ENCODE measurements at regions not wholly inside any gene's neighbourhood (a gene's known extent, or its start where the extent isn't known, plus 50 kb on each side); places are given as distances from the start of the nearest gene placed in this dataset.

DNA sequence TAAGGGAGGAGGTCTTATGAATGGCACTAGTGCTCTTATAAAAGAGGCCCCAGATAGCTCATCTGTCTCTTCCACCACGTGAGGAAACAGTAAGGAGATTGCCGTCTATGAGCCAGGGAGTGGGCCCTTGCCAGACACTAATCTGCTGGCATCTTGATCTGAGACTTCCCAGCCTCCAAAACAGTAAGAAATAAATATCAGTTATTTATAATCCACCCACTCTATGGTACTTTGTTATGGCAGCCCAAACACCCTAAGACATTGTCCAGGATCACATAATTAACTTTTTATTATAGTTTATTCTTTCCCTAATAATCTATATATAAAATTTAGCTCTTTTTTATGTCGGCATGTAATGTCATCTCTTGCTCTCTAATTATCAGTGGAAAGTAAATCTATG is 144.0 kb upstream of the IRF2BP2 start:
- no peak overlapping the region for H3K4me3 ChIP-seq (ENCODE audit: control insufficient read depth, low read depth, low read length)
- TF ChIP-seq, protein P1, sequence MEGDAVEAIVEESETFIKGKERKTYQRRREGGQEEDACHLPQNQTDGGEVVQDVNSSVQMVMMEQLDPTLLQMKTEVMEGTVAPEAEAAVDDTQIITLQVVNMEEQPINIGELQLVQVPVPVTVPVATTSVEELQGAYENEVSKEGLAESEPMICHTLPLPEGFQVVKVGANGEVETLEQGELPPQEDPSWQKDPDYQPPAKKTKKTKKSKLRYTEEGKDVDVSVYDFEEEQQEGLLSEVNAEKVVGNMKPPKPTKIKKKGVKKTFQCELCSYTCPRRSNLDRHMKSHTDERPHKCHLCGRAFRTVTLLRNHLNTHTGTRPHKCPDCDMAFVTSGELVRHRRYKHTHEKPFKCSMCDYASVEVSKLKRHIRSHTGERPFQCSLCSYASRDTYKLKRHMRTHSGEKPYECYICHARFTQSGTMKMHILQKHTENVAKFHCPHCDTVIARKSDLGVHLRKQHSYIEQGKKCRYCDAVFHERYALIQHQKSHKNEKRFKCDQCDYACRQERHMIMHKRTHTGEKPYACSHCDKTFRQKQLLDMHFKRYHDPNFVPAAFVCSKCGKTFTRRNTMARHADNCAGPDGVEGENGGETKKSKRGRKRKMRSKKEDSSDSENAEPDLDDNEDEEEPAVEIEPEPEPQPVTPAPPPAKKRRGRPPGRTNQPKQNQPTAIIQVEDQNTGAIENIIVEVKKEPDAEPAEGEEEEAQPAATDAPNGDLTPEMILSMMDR (IDR thresholded peaks at IDR 0.05; ENCODE audit: control insufficient read depth, insufficient read depth, low read depth, low read length, missing control alignments), result no peak
- DNase-seq (ENCODE audit: low read depth), result no peak

DNA sequence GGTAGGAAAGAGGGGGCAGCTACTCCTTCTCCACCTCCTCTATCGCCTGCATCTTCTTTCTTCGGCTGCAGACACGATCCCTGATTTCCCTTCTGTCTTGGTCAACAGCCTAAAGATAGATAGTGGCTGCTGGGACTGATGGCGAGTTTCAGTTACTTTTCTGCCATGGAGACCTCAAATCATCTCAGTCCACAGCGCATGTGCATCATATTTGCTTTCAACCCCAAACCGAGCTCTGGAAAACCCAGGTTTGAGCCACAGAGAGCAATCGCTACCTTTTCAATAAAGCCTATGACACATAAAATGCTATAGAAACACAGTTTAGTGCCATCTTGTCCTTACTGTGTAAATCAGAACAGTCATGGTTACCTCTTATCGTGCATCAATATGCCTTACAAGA is 142.9 kb upstream of the IRF2BP2 start:
- no peak for DNase-seq (ENCODE audit: low read depth)
- TF ChIP-seq, protein P1 (IDR thresholded peaks at IDR 0.05; ENCODE audit: control insufficient read depth, insufficient read depth, low read depth, low read length, missing control alignments), result no peak
- no peak overlapping the region for H3K4me3 ChIP-seq (ENCODE audit: control insufficient read depth, low read depth, low read length)

GRCh38 chr1:234751678-234752077 is 141.7 kb upstream of the IRF2BP2 start:
- no peak for DNase-seq (ENCODE audit: low read depth)
- TF ChIP-seq, protein P1 (IDR thresholded peaks at IDR 0.05; ENCODE audit: control insufficient read depth, insufficient read depth, low read depth, low read length, missing control alignments), result no peak
- no peak overlapping the region for H3K4me3 ChIP-seq (ENCODE audit: control insufficient read depth, low read depth, low read length)

- no peak for DNase-seq (ENCODE audit: low read depth)
Observed at GRCh38 chr1:234750922-234751627, 141.1 kb upstream of the IRF2BP2 start.

GRCh38 chr1:234748713-234749112 is 138.7 kb upstream of the IRF2BP2 start:
- no peak for DNase-seq (ENCODE audit: low read depth)
- TF ChIP-seq, protein P1 (IDR thresholded peaks at IDR 0.05; ENCODE audit: control insufficient read depth, insufficient read depth, low read depth, low read length, missing control alignments), result no peak
- no peak overlapping the region for H3K4me3 ChIP-seq (ENCODE audit: control insufficient read depth, low read depth, low read length)

More at GRCh38 chr1:234750922-234751627, 141.1 kb upstream of the IRF2BP2 start:
- no peak overlapping the region for H3K4me3 ChIP-seq (ENCODE audit: control insufficient read depth, low read depth, low read length)
- TF ChIP-seq, protein P1 (IDR thresholded peaks at IDR 0.05; ENCODE audit: control insufficient read depth, insufficient read depth, low read depth, low read length, missing control alignments), result no peak

DNA sequence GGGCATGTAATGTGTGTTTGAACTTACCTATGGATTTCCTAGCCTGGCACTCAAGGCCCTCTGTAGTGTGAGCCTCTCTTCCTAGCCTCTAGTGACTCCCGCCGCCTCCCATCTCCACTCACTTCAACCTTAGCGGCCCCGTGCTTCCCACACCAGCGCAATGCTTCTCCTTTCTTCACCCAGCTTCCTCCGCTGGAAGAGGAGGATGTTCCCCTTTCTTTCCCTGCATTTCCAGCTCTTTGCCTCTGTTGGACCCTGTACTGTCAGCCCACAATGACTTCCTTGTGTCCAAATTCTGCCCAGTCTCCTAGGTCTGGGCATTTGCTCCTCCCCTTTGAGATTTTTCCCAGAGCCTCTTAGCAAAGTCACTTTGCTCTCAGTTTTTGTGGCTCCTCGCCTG is 138.1 kb upstream of the IRF2BP2 start:
- DNase-seq (ENCODE audit: low read depth), result no peak
- H3K4me3 ChIP-seq (ENCODE audit: control insufficient read depth, low read depth, low read length), result no peak overlapping the region
- TF ChIP-seq, protein P1 (IDR thresholded peaks at IDR 0.05; ENCODE audit: control insufficient read depth, insufficient read depth, low read depth, low read length, missing control alignments), result no peak
